AG09309 (cell line): ENCODE measurements at regions not wholly inside any gene's neighbourhood (a gene's known extent, or its start where the extent isn't known, plus 50 kb on each side); places are given as distances from the start of the nearest gene placed in this dataset.
"Not testable (repeated sequence)": the region's sequence is repeated elsewhere in the genome, so short reads cannot be mapped to it uniquely, and the experiment has no call there.

Source experiments
- DNase-seq: peaks from one replicate; pipeline ENCODE4 v3.0.0-alpha.2; 2010; ENCODE audit warnings: low read depth
- H3K4me3 ChIP-seq: 2 replicates; pipeline ENCODE4 v1.5.1; 2011; ENCODE audit warnings: mild to moderate bottlenecking, low read depth, low read length, moderate library complexity; ENCODE audit not compliant: control insufficient read depth
- CTCF ChIP-seq: IDR thresholded peaks from 2 replicates; pipeline ENCODE4 v1.5.1; 2011; ENCODE audit warnings: mild to moderate bottlenecking, low read depth, low read length, inconsistent platforms; ENCODE audit not compliant: insufficient read depth, control insufficient read depth; ENCODE audit errors: missing control alignments

DNA sequence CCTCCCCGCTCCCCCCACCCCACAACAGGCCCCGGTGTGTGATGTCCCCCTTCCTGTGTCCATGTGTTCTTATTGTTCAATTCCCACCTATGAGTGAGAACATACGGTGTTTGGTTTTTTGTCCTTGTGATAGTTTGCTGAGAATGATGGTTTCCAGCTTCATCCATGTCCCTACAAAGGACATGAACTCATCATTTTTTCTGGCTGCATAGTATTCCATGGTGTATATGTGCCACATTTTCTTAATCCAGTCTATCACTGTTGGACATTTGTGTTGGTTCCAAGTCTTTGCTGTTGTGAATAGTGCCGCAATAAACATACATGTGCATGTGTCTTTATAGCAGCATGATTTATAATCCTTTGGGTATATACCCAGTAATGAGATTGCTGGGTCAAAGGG lies 104.3 kb downstream of the MTPN start:
- H3K4me3 ChIP-seq, DNase-seq: not testable (repeated sequence)

GRCh38 chr7:135862586-135863340 lies 114.2 kb upstream of the FAM180A start:
- TF ChIP-seq CTCF, result no peak
- no peak overlapping the region for H3K4me3 ChIP-seq
- DNase-seq, result no peak

DNA sequence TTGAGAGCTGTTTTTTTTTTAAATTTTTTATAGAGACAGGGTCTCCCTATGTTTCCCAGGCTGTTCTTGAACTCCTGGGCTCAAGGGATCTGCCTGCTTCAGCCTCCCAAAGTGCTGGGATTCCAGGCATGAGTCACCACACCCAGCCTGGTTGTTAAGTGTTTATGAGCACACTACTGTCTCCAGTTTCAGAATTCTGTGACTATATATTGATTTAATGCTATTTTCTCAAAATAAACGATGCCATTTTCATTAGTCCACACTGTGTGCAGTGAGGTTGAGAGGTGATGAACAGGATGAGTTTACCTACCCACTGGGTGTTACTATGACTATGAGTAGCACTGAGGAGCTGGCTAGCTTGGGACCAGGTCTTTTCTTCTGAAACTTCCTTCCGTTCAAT lies 110.9 kb upstream of the FAM180A start:
- TF ChIP-seq CTCF, result no peak
- no peak for DNase-seq
- no peak overlapping the region for H3K4me3 ChIP-seq

GRCh38 chr7:135858851-135859250 lies 110.2 kb upstream of the FAM180A start:
- DNase-seq, result no peak
- TF ChIP-seq CTCF, result no peak

DNA sequence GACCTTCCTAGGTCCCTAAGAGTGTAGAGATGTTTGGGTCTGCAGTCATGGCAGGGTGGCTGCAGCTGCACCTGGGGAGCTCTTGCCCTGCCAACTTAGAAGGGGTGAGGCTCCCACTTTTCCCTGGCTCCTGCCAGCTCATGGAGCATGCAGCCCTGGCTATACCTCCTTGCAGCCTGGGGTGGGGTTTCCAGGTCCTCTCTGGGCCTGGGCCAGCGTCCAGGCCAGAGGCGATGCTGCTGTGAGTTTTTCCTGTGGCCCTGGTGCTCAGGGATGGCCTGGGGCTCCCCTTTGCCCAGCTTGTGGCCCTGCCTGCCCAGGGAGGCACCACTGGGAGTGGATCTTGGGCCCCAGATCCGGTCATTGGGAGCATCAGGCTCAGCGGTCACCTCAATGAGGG lies 109.8 kb upstream of the FAM180A start:
- no peak for TF ChIP-seq CTCF
- no peak overlapping the region for H3K4me3 ChIP-seq
- DNase-seq, result no peak

More at GRCh38 chr7:135858851-135859250, 110.2 kb upstream of the FAM180A start:
- no peak overlapping the region for H3K4me3 ChIP-seq

GRCh38 chr7:135857519-135858274 lies 109.1 kb upstream of the FAM180A start:
- no peak overlapping the region for H3K4me3 ChIP-seq
- no peak for TF ChIP-seq CTCF
- no peak for DNase-seq
